ENCODE measurements at regions not wholly inside any gene's neighbourhood (a gene's known extent, or its start where the extent isn't known, plus 50 kb on each side); places are given as distances from the start of the nearest gene placed in this dataset.

- Histone ChIP-seq H3K36me3 (no peaks in the 10 kb centered on the region), H3K27me3 (ENCODE audit: low read depth) (no peaks in the 10 kb centered on the region), H3K27ac (replicated peaks) (no peak overlapping the region), H3K4me3 (no peak overlapping the region), H3K9me3 (replicated peaks) (no peaks in the 10 kb centered on the region), H3K4me1 (peaks cover 23% of the 10 kb centered on the region)
- TF ChIP-seq CTCF (IDR thresholded peaks at IDR 0.05; ENCODE audit: borderline replicate concordance), result no peak
- no peak for DNase-seq
- intact Hi-C loops (cut with micrococcal nuclease), result no loop called here
These were observed 146.6 kb upstream of the PLN start for GRCh38 chr6:118401325-118401975.

- Histone ChIP-seq H3K4me1 (peaks cover 8% of the 10 kb centered on the region), H3K9me3 (replicated peaks) (no peaks in the 10 kb centered on the region), H3K27ac (replicated peaks) (no peak overlapping the region), H3K36me3 (no peaks in the 10 kb centered on the region), H3K27me3 (ENCODE audit: low read depth) (no peaks in the 10 kb centered on the region), H3K4me3 (no peak overlapping the region)
- DNase-seq, result no peak
- TF ChIP-seq CTCF (IDR thresholded peaks at IDR 0.05; ENCODE audit: borderline replicate concordance), result no peak
- intact Hi-C loops (cut with micrococcal nuclease), result no loop called here
These were observed 145.1 kb upstream of the PLN start for GRCh38 chr6:118403036-118403435.

- Histone ChIP-seq H3K4me3 (no peak overlapping the region), H3K36me3 (no peaks in the 10 kb centered on the region), H3K27me3 (ENCODE audit: low read depth) (no peaks in the 10 kb centered on the region), H3K9me3 (replicated peaks) (peaks cover 15% of the 10 kb centered on the region), H3K4me1 (peaks cover 4% of the 10 kb centered on the region), H3K27ac (replicated peaks) (no peak overlapping the region)
- no peak for DNase-seq
- TF ChIP-seq CTCF (IDR thresholded peaks at IDR 0.05; ENCODE audit: borderline replicate concordance), result no peak
- intact Hi-C loops (cut with micrococcal nuclease), result no loop called here
These were observed 139.2 kb upstream of the PLN start for GRCh38 chr6:118408863-118409262.

GRCh38 chr6:118410001-118410400 lies 138.1 kb upstream of the PLN start:
- peaks cover 15% of the 10 kb centered on the region for H3K9me3 ChIP-seq (replicated peaks)
- no peak for DNase-seq
- no peak overlapping the region for H3K4me3 ChIP-seq
- no peaks in the 10 kb centered on the region for H3K36me3 ChIP-seq
- H3K27me3 ChIP-seq (ENCODE audit: low read depth), result no peaks in the 10 kb centered on the region
- peaks cover 4% of the 10 kb centered on the region for H3K4me1 ChIP-seq
- no peak for TF ChIP-seq CTCF (IDR thresholded peaks at IDR 0.05; ENCODE audit: borderline replicate concordance)
- no peak overlapping the region for H3K27ac ChIP-seq (replicated peaks)
- intact Hi-C loops (cut with micrococcal nuclease), result no loop called here

Data from left ventricle myocardium inferior (tissue), 1 donor.